H9 (cell line): ENCODE measurements at regions not wholly inside any gene's neighbourhood (a gene's known extent, or its start where the extent isn't known, plus 50 kb on each side); places are given as distances from the start of the nearest gene placed in this dataset.

ENCODE experiments used
- DNase-seq: peaks from one replicate; pipeline ENCODE4 v3.0.0-alpha.2; 2017
- H2AFZ ChIP-seq: one replicate; pipeline ENCODE4 v1.6.1; 2013; ENCODE audit warnings: mild to moderate bottlenecking, low read length, control low read depth, moderate library complexity
- H2AK5ac ChIP-seq: 2 replicates; pipeline ENCODE4 v1.6.1; 2013; ENCODE audit warnings: low read length, control low read depth, mixed read lengths; ENCODE audit not compliant: insufficient read length
- H2BK120ac ChIP-seq: one replicate; pipeline ENCODE4 v1.6.1; 2013; ENCODE audit warnings: low read depth, mild to moderate bottlenecking, low read length, control low read depth, inconsistent platforms; ENCODE audit not compliant: poor library complexity, severe bottlenecking
- H2BK12ac ChIP-seq: 2 replicates; pipeline ENCODE4 v1.6.1; 2013; ENCODE audit warnings: low read length, control low read depth, mixed read lengths, low read depth; ENCODE audit not compliant: insufficient read length
- H2BK15ac ChIP-seq: 2 replicates; pipeline ENCODE4 v1.6.1; 2013; ENCODE audit warnings: low read depth, low read length, control low read depth
- H2BK20ac ChIP-seq: one replicate; pipeline ENCODE4 v1.6.1; 2013; ENCODE audit warnings: low read depth, mild to moderate bottlenecking, low read length, control low read depth, inconsistent platforms; ENCODE audit not compliant: poor library complexity, severe bottlenecking
- H2BK5ac ChIP-seq: 2 replicates; pipeline ENCODE4 v1.6.1; 2013; ENCODE audit warnings: low read length, control low read depth, mixed read lengths; ENCODE audit not compliant: insufficient read length
- H3K14ac ChIP-seq: 2 replicates; pipeline ENCODE4 v1.6.1; 2013; ENCODE audit warnings: low read length, control low read depth; ENCODE audit not compliant: insufficient read depth
- H3K18ac ChIP-seq: 2 replicates; pipeline ENCODE4 v1.6.1; 2013; ENCODE audit warnings: low read depth, mild to moderate bottlenecking, mixed read lengths, low read length, control low read depth; ENCODE audit not compliant: insufficient read length
- H3K23ac ChIP-seq: 2 replicates; pipeline ENCODE4 v1.6.1; 2013; ENCODE audit warnings: low read length, control low read depth, mixed read lengths, low read depth; ENCODE audit not compliant: insufficient read length
- H3K23me2 ChIP-seq: 2 replicates; pipeline ENCODE4 v1.6.1; 2013; ENCODE audit warnings: low read depth, mild to moderate bottlenecking, mixed read lengths, low read length, control low read depth; ENCODE audit not compliant: insufficient read length, poor library complexity, severe bottlenecking
- H3K27ac ChIP-seq: 2 replicates; pipeline ENCODE4 v1.5.1; 2013; ENCODE audit warnings: low read length, control low read depth, mixed read lengths, low read depth; ENCODE audit not compliant: insufficient read length
- H3K27me3 ChIP-seq: 2 replicates; pipeline ENCODE4 v1.6.1; 2013; ENCODE audit warnings: low read length, control low read depth, inconsistent platforms; ENCODE audit not compliant: insufficient read depth
- H3K4ac ChIP-seq: 2 replicates; pipeline ENCODE4 v1.6.1; 2013; ENCODE audit warnings: low read depth, mild to moderate bottlenecking, control low read depth, inconsistent platforms, low read length, moderate library complexity
- H3K4me1 ChIP-seq: 2 replicates; pipeline ENCODE4 v1.6.1; 2013; ENCODE audit warnings: low read length, control low read depth, inconsistent platforms; ENCODE audit not compliant: insufficient read depth
- H3K4me2 ChIP-seq: 2 replicates; pipeline ENCODE4 v1.6.1; 2013; ENCODE audit warnings: low read length, control low read depth, mixed read lengths; ENCODE audit not compliant: insufficient read length, insufficient read depth
- H3K56ac ChIP-seq: 2 replicates; pipeline ENCODE4 v1.6.1; 2013; ENCODE audit warnings: low read depth, mild to moderate bottlenecking, mixed read lengths, low read length, control low read depth; ENCODE audit not compliant: insufficient read length
- H3K79me1 ChIP-seq: 2 replicates; pipeline ENCODE4 v1.6.1; 2013; ENCODE audit warnings: low read depth, mild to moderate bottlenecking, moderate library complexity, low read length, control low read depth, inconsistent platforms; ENCODE audit not compliant: insufficient read depth, poor library complexity, severe bottlenecking
- H3K79me2 ChIP-seq: 2 replicates; pipeline ENCODE4 v1.6.1; 2013; ENCODE audit warnings: low read length, control low read depth, inconsistent platforms; ENCODE audit not compliant: insufficient read depth
- H3K9ac ChIP-seq: 2 replicates; pipeline ENCODE4 v1.6.1; 2013; ENCODE audit warnings: low read length, control low read depth, mixed read lengths; ENCODE audit not compliant: insufficient read length; ENCODE audit errors: extremely low read depth
- H3K9me3 ChIP-seq: one replicate; pipeline ENCODE4 v1.6.1; 2013; ENCODE audit warnings: low read depth, low read length, inconsistent platforms; ENCODE audit not compliant: control insufficient read depth
- H3T11ph ChIP-seq: one replicate; pipeline ENCODE4 v1.6.1; 2013; ENCODE audit warnings: mild to moderate bottlenecking, low read length, control low read depth, inconsistent platforms
- H4K20me1 ChIP-seq: one replicate; pipeline ENCODE4 v1.6.1; 2013; ENCODE audit not compliant: control insufficient read depth, insufficient read length, insufficient read depth
- H4K5ac ChIP-seq: 2 replicates; pipeline ENCODE4 v1.6.1; 2013; ENCODE audit warnings: low read depth, mild to moderate bottlenecking, mixed read lengths, low read length, control low read depth; ENCODE audit not compliant: insufficient read length
- H4K8ac ChIP-seq: replicated peaks from 2 replicates; pipeline ENCODE4 v1.6.1; 2013; ENCODE audit warnings: low read length, control low read depth, mixed read lengths, low read depth; ENCODE audit not compliant: insufficient read length
- H4K91ac ChIP-seq: 2 replicates; pipeline ENCODE4 v1.6.1; 2013; ENCODE audit warnings: low read depth, mild to moderate bottlenecking, moderate library complexity, mixed read lengths, low read length, control low read depth; ENCODE audit not compliant: insufficient read length
- H3K27ac Mint-ChIP-seq, 3 experiments: 2 replicates in 2 of 3; 3 replicates in 1 of 3; pipeline ENCODE4 v1.8.0; 2020 to 2021; ENCODE audit warnings: mixed read lengths in 3 of 3, mild to moderate bottlenecking in 1 of 3, moderate library complexity in 1 of 3
- H3K27me3 Mint-ChIP-seq: 2 replicates; pipeline ENCODE4 v1.8.0; 2021; ENCODE audit warnings: low read depth, mild to moderate bottlenecking, moderate library complexity, mixed read lengths
- H3K36me3 Mint-ChIP-seq, 3 experiments: 2 replicates in 2 of 3; 3 replicates in 1 of 3; pipeline ENCODE4 v1.8.0; 2020 to 2021; ENCODE audit warnings: low read depth in 3 of 3, mixed read lengths in 3 of 3; ENCODE audit not compliant: insufficient read depth in 1 of 3
- H3K4me1 Mint-ChIP-seq, 2 experiments: 2 replicates each; pipeline ENCODE4 v1.8.0; 2020; ENCODE audit warnings: mixed read lengths in 2 of 2
- H3K4me3 Mint-ChIP-seq, 2 experiments: 2 replicates in 1 of 2; 3 replicates in 1 of 2; pipeline ENCODE4 v1.8.0; 2020 to 2021; ENCODE audit warnings: mild to moderate bottlenecking in 2 of 2, mixed read lengths in 2 of 2, moderate library complexity in 1 of 2
- H3K9me3 Mint-ChIP-seq, 2 experiments: 2 replicates in 1 of 2; 3 replicates in 1 of 2; pipeline ENCODE4 v1.8.0; 2020; ENCODE audit warnings: mild to moderate bottlenecking in 2 of 2, mixed read lengths in 2 of 2, moderate library complexity in 1 of 2
- WGBS: extraction: QIAGEN DNeasy Blood & Tissue Kit; methylation state at CpG from one replicate; pipeline ENCODE4 v1.1.7; 2013; ENCODE audit warnings: missing lambda C conversion rate, low lambda C conversion rate, mixed read lengths; ENCODE audit not compliant: insufficient read length; ENCODE audit errors: extremely low coverage; 5-methylcytosine and 5-hydroxymethylcytosine counted together
- TF ChIP-seq, protein P1 (sequence below): fragments of 200-600 bp; sonication (generic); conservative IDR thresholded peaks from 3 replicates; pipeline ENCODE4 v1.8.0; 2021; ENCODE audit warnings: antibody characterized with exemption, mild to moderate bottlenecking

- Histone ChIP-seq H3K27me3 (no peaks in the 10 kb centered on the region), H3T11ph (no peak overlapping the region), H2BK15ac (no peak overlapping the region), H4K20me1 (no peaks in the 10 kb centered on the region), H2BK5ac (no peak overlapping the region), H3K79me2 (no peaks in the 10 kb centered on the region), H2BK120ac (no peak overlapping the region), H3K79me1 (no peaks in the 10 kb centered on the region), H4K5ac (no peak overlapping the region), H4K8ac (no peak overlapping the region), H3K23ac (no peak overlapping the region), H3K56ac (no peak overlapping the region), H3K23me2 (no peaks in the 10 kb centered on the region), H2BK20ac (no peak overlapping the region), H3K9ac (no peak overlapping the region), H2BK12ac (no peak overlapping the region), H3K18ac (no peak overlapping the region), H3K4ac (no peak overlapping the region), H3K9me3 (no peaks in the 10 kb centered on the region), H3K4me2 (no peak overlapping the region), H3K27ac (no peak overlapping the region), H2AFZ (no peak overlapping the region), H3K14ac (no peak overlapping the region), H4K91ac (no peak overlapping the region), H3K4me1 (no peaks in the 10 kb centered on the region), H2AK5ac (no peak overlapping the region)
- no peak for DNase-seq
- Mint-ChIP-seq H3K27ac (no peak overlapping the region), H3K4me1 (peaks cover 6 to 9% of the 10 kb centered on the region in 2 experiments; a peak in 3 of 4 replicates), H3K27me3 (no peaks in the 10 kb centered on the region), H3K4me3 (no peak overlapping the region), H3K9me3 (no peaks in the 10 kb centered on the region), H3K36me3 (no peaks in the 10 kb centered on the region)
- no CpG with 5 or more reads among the region's 2 CpGs for WGBS
- TF ChIP-seq, protein P1, sequence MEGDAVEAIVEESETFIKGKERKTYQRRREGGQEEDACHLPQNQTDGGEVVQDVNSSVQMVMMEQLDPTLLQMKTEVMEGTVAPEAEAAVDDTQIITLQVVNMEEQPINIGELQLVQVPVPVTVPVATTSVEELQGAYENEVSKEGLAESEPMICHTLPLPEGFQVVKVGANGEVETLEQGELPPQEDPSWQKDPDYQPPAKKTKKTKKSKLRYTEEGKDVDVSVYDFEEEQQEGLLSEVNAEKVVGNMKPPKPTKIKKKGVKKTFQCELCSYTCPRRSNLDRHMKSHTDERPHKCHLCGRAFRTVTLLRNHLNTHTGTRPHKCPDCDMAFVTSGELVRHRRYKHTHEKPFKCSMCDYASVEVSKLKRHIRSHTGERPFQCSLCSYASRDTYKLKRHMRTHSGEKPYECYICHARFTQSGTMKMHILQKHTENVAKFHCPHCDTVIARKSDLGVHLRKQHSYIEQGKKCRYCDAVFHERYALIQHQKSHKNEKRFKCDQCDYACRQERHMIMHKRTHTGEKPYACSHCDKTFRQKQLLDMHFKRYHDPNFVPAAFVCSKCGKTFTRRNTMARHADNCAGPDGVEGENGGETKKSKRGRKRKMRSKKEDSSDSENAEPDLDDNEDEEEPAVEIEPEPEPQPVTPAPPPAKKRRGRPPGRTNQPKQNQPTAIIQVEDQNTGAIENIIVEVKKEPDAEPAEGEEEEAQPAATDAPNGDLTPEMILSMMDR, result peak; percentile 55; the same call in 2 of the 3 replicates
Observed at GRCh38 chr5:112604732-112605630, 132.7 kb upstream of the APC start.
